HCT116 (cell line): ENCODE measurements at regions not wholly inside any gene's neighbourhood (a gene's known extent, or its start where the extent isn't known, plus 50 kb on each side); places are given as distances from the start of the nearest gene placed in this dataset.

Experiments used
- ATAC-seq: fragments of 200-7000 bp; cut with Tn5 transposase; 2 replicates; pipeline ENCODE4 v1.9.1; 2020; ENCODE audit warnings: mild to moderate bottlenecking, moderate library complexity
- BruUV-seq: library from RNA; stranded (reverse); fragments of 400-500 nt; replicated peaks from 2 replicates; lab custom pipeline; 2021; lab: Mats Ljungman, UMichigan
- CTCF ChIA-PET: fragments of 300-600 bp; sonication (Branson Sonifier 250); formaldehyde crosslinking; loops from one replicate; lab custom pipeline; 2021; ENCODE audit warnings: antibody characterized with exemption; lab: Charles Lee
- POLR2A ChIA-PET: fragments of 300-600, 350-600 bp; sonication (Branson Sonifier 250); formaldehyde crosslinking; loops from one replicate; lab custom pipeline; 2021; ENCODE audit warnings: antibody characterized with exemption; lab: Charles Lee
- RAD21 ChIA-PET, 2 experiments: fragments of 300-600 bp; sonication (Branson Sonifier 250); formaldehyde crosslinking; loops; one replicate each; lab custom pipeline; 2023; ENCODE audit warnings: low total read pairs in 2 of 2; ENCODE audit not compliant: uncharacterized antibody in 2 of 2, unreplicated experiment in 2 of 2, low non-redundant PET in 1 of 2; lab: Charles Lee
- DNase-seq: peaks from one replicate; pipeline ENCODE4 v3.0.0-alpha.2; 2010; ENCODE audit warnings: low read depth, low spot score
- H2AFZ ChIP-seq: fragments of 200-600 bp; shearing (Covaris generic), sonication (generic); 2 replicates; pipeline ENCODE4 v1.6.1; 2017; ENCODE audit warnings: low read depth, mixed run types, mixed read lengths, antibody characterized with exemption, low read length; ENCODE audit not compliant: poor library complexity, severe bottlenecking
- H3K27ac ChIP-seq: 2 replicates; pipeline ENCODE4 v1.5.1; 2012; ENCODE audit warnings: low read depth, low read length
- H3K27me3 ChIP-seq: fragments of 200-600 bp; sonication (generic); 2 replicates; pipeline ENCODE4 v1.6.1; 2016; ENCODE audit warnings: mixed run types, low read length, mixed read lengths; ENCODE audit not compliant: insufficient read depth
- H3K36me3 ChIP-seq, 2 experiments: fragments of 200-500 bp in 1 of 2; fragments of 200-600 bp in 1 of 2; sonication (Bioruptor generic) in 1 of 2; sonication (generic) in 1 of 2; 2 replicates each; pipeline versions ENCODE4 v1.5.1 to v1.6.1; 2014 to 2016; ENCODE audit warnings: low read length in 2 of 2, inconsistent platforms in 1 of 2, mixed read lengths in 1 of 2, mixed run types in 1 of 2; ENCODE audit not compliant: insufficient read depth in 2 of 2, control insufficient read depth in 1 of 2
- H3K4me1 ChIP-seq, 2 experiments: fragments of 200-600 bp in 1 of 2; sonication (generic) in 1 of 2; 2 replicates each; pipeline versions ENCODE4 v1.5.1 to v1.6.1; 2012 to 2017; ENCODE audit warnings: low read length in 2 of 2, inconsistent platforms in 1 of 2, mild to moderate bottlenecking in 1 of 2, mixed read lengths in 1 of 2, mixed run types in 1 of 2, moderate library complexity in 1 of 2; ENCODE audit not compliant: insufficient read depth in 2 of 2, control insufficient read depth in 1 of 2
- H3K4me2 ChIP-seq: fragments of 200-600 bp; sonication (generic); 2 replicates; pipeline ENCODE4 v1.6.1; 2017; ENCODE audit warnings: mixed run types, low read length, mixed read lengths
- H3K4me3 ChIP-seq, 2 experiments: fragments of 200-600 bp in 1 of 2; sonication (generic) in 1 of 2; replicated peaks in 1 of 2; 2 replicates each; pipeline ENCODE4 v1.5.1; 2011 to 2016; ENCODE audit warnings: low read length in 2 of 2, control low read depth in 1 of 2, low read depth in 1 of 2, mild to moderate bottlenecking in 1 of 2, mixed read lengths in 1 of 2, mixed run types in 1 of 2
- H3K79me2 ChIP-seq: fragments of 200-600 bp; sonication (generic); 2 replicates; pipeline ENCODE4 v1.6.1; 2017; ENCODE audit warnings: mild to moderate bottlenecking, mixed run types, low read length, moderate library complexity, mixed read lengths; ENCODE audit not compliant: insufficient read depth
- H3K9ac ChIP-seq: fragments of 200-600 bp; sonication (generic); 2 replicates; pipeline ENCODE4 v1.6.1; 2016; ENCODE audit warnings: low read length, mixed read lengths
- H3K9me2 ChIP-seq: fragments of 200-600 bp; sonication (generic), shearing (Covaris generic); 2 replicates; pipeline ENCODE4 v1.6.1; 2017; ENCODE audit warnings: mixed run types, mild to moderate bottlenecking, moderate library complexity; ENCODE audit not compliant: insufficient read depth
- H3K9me3 ChIP-seq, 2 experiments: fragments of 200-500 bp in 1 of 2; fragments of 200-600 bp in 1 of 2; sonication (Bioruptor generic) in 1 of 2; sonication (generic) in 1 of 2; 2 replicates each; pipeline ENCODE4 v1.6.1; 2014 to 2017; ENCODE audit warnings: low read length in 2 of 2, mixed read lengths in 2 of 2, inconsistent platforms in 1 of 2, low read depth in 1 of 2, mild to moderate bottlenecking in 1 of 2, mixed run types in 1 of 2, moderate library complexity in 1 of 2; ENCODE audit not compliant: control insufficient read depth in 1 of 2, insufficient read depth in 1 of 2
- H4K20me1 ChIP-seq: fragments of 200-600 bp; sonication (generic), shearing (Covaris generic); 2 replicates; pipeline ENCODE4 v1.6.1; 2017; ENCODE audit warnings: mixed run types, mild to moderate bottlenecking, moderate library complexity; ENCODE audit not compliant: insufficient read depth
- ATF3 ChIP-seq: IDR thresholded peaks from 2 replicates; pipeline ENCODE4 v1.6.1; 2012
- FOSL1 ChIP-seq: IDR thresholded peaks from 2 replicates; pipeline ENCODE4 v1.6.1; 2012; ENCODE audit warnings: low read depth
- MAX ChIP-seq: IDR thresholded peaks from 2 replicates; pipeline ENCODE4 v1.6.1; 2012
- POLR2A ChIP-seq: IDR thresholded peaks from 2 replicates; pipeline ENCODE4 v1.7.0; 2011; ENCODE audit warnings: borderline replicate concordance; ENCODE audit not compliant: insufficient read depth, insufficient read length; ENCODE audit errors: extremely low read depth
- RAD21 ChIP-seq: IDR thresholded peaks from 2 replicates; pipeline ENCODE4 v1.6.1; 2012; ENCODE audit warnings: low read depth, mild to moderate bottlenecking
- REST ChIP-seq: IDR thresholded peaks from 2 replicates; pipeline ENCODE4 v1.6.1; 2012; ENCODE audit warnings: low read depth
- YY1 ChIP-seq: IDR thresholded peaks from 2 replicates; pipeline ENCODE4 v1.6.1; 2011; ENCODE audit warnings: low read length, low read depth, moderate library complexity, mild to moderate bottlenecking; ENCODE audit not compliant: insufficient replicate concordance; ENCODE audit errors: extremely low read depth
- ZBTB33 ChIP-seq: IDR thresholded peaks from 2 replicates; pipeline ENCODE4 v1.6.1; 2011; ENCODE audit warnings: mild to moderate bottlenecking, low read length, moderate library complexity; ENCODE audit not compliant: insufficient replicate concordance; ENCODE audit errors: extremely low read depth
- intact Hi-C: fragments of 100-400 bp; cut with micrococcal nuclease; formaldehyde crosslinking; loops from 2 replicates; pipeline ENCODE4 v1.10.0; 2022

GRCh38 chr1:83756984-83757717, 241.8 kb downstream of the TTLL7 start (continued):
- TF ChIP-seq RAD21, result no peak
- no peak for TF ChIP-seq REST

- ATAC-seq (no peak), DNase-seq (no peak)
- Histone ChIP-seq H3K4me1 (no peaks in the 10 kb centered on the region), H2AFZ (no peak overlapping the region), H3K27ac (no peak overlapping the region), H3K9me3 (no peaks in the 10 kb centered on the region), H4K20me1 (no peaks in the 10 kb centered on the region), H3K36me3 (no peaks in the 10 kb centered on the region), H3K9ac (no peak overlapping the region), H3K9me2 (no peaks in the 10 kb centered on the region), H3K79me2 (no peaks in the 10 kb centered on the region), H3K4me2 (no peak overlapping the region), H3K4me3 (no peak overlapping the region), H3K27me3 (0 out of 2 replicates have a peak, but pooled peaks cover 5% of the 10 kb centered on the region)
- TF ChIP-seq POLR2A, result no peak
- TF ChIP-seq YY1, result no peak
- TF ChIP-seq MAX, result no peak
- TF ChIP-seq FOSL1, result no peak
- TF ChIP-seq ATF3, result no peak
- TF ChIP-seq ZBTB33, result no peak
- BruUV-seq, result no TSS peak
- ChIA-PET RAD21 (no interaction called here), CTCF (no interaction called here), POLR2A (no interaction called here)
- intact Hi-C loops, result no loop called here
These were observed 247.3 kb downstream of the TTLL7 start for GRCh38 chr1:83751602-83752001.
